Testis (tissue), 2 donors: ENCODE measurements at regions not wholly inside any gene's neighbourhood (a gene's known extent, or its start where the extent isn't known, plus 50 kb on each side); places are given as distances from the start of the nearest gene placed in this dataset.

Experiments
- CTCF ChIP-seq, 3 experiments: fragments of 450-650 bp in 2 of 3; fragments of 200-600 bp in 1 of 3; sonication (generic) in 1 of 3; IDR thresholded peaks; one replicate each; pipeline ENCODE4 v1.5.1; 2016 to 2019; ENCODE audit warnings: antibody characterized with exemption in 3 of 3, mild to moderate bottlenecking in 2 of 3, moderate library complexity in 1 of 3
- POLR2A ChIP-seq: fragments of 450-650 bp; IDR thresholded peaks from one replicate; pipeline ENCODE4 v1.6.1; 2017; ENCODE audit warnings: antibody characterized with exemption, mild to moderate bottlenecking, moderate library complexity

- TF ChIP-seq CTCF (IDR thresholded peaks at IDR 0.05) (no peak), POLR2A (no peak)
Measured at GRCh38 chr9:38214432-38214831, 145.4 kb upstream of the SHB start.
